ENCODE measurements at regions not wholly inside any gene's neighbourhood (a gene's known extent, or its start where the extent isn't known, plus 50 kb on each side); places are given as distances from the start of the nearest gene placed in this dataset.

GRCh38 chr20:61149636-61150035, 102.4 kb upstream of the CDH4 start:
- ChIA-PET CTCF (ENCODE audit: unreplicated experiment) (no interaction called here), POLR2A (no interaction called here)
- intact Hi-C loops (cut with micrococcal nuclease; ENCODE audit: unreplicated experiment): no loop called here
- H2AFZ ChIP-seq (ENCODE audit: low read length): no peak overlapping the region
- no peaks in the 10 kb centered on the region for H3K9me2 ChIP-seq (ENCODE audit: insufficient read depth, low read length)
- no peaks in the 10 kb centered on the region for H3K36me3 ChIP-seq (ENCODE audit: insufficient read depth, low read length)
- H3K9me3 ChIP-seq (ENCODE audit: low read length): no peaks in the 10 kb centered on the region
- H3K27ac ChIP-seq (ENCODE audit: low read depth, low read length, poor library complexity, severe bottlenecking): no peak overlapping the region
- no peak overlapping the region for H3K4me3 ChIP-seq (ENCODE audit: low read depth, low read length, poor library complexity, severe bottlenecking)
- H3K4me1 ChIP-seq (ENCODE audit: insufficient read depth, low read length, poor library complexity, severe bottlenecking): no peaks in the 10 kb centered on the region
- BruUV-seq (replicated peaks): no TSS peak
- TF ChIP-seq EZH2phosphoT487 (IDR thresholded peaks at IDR 0.05; ENCODE audit: borderline replicate concordance, low read depth, low read length): no peak
- no peak for TF ChIP-seq CTCF (conservative IDR thresholded peaks at IDR 0.05; ENCODE audit: low read length)
- H4K20me1 ChIP-seq (ENCODE audit: insufficient read depth, low read length): no peaks in the 10 kb centered on the region
- no peak overlapping the region for H3K4me2 ChIP-seq (ENCODE audit: low read length)
- DNase-seq (ENCODE audit: low spot score): no peak
- H3K79me2 ChIP-seq (ENCODE audit: insufficient read depth, low read depth, low read length): no peaks in the 10 kb centered on the region

- POLR2A ChIA-PET: interaction anchor here (0.7 kb wide), 1 partner anchor 60 kb away, joined by 3 read pairs; no protein-coding TSS in a partner anchor
- H3K79me2 ChIP-seq (ENCODE audit: insufficient read depth, low read depth, low read length): no peaks in the 10 kb centered on the region
- TF ChIP-seq CTCF (conservative IDR thresholded peaks at IDR 0.05; ENCODE audit: low read length): no peak
- no peak for TF ChIP-seq EZH2phosphoT487 (IDR thresholded peaks at IDR 0.05; ENCODE audit: borderline replicate concordance, low read depth, low read length)
- CTCF ChIA-PET (ENCODE audit: unreplicated experiment): no interaction called here
- no peak for DNase-seq (ENCODE audit: low spot score)
- H3K4me2 ChIP-seq (ENCODE audit: low read length): no peak overlapping the region
- no peaks in the 10 kb centered on the region for H3K9me3 ChIP-seq (ENCODE audit: low read length)
- no peak overlapping the region for H2AFZ ChIP-seq (ENCODE audit: low read length)
- no peak overlapping the region for H3K4me3 ChIP-seq (ENCODE audit: low read depth, low read length, poor library complexity, severe bottlenecking)
- no peak overlapping the region for H3K27ac ChIP-seq (ENCODE audit: low read depth, low read length, poor library complexity, severe bottlenecking)
- no peaks in the 10 kb centered on the region for H4K20me1 ChIP-seq (ENCODE audit: insufficient read depth, low read length)
- no peaks in the 10 kb centered on the region for H3K9me2 ChIP-seq (ENCODE audit: insufficient read depth, low read length)
- H3K36me3 ChIP-seq (ENCODE audit: insufficient read depth, low read length): no peaks in the 10 kb centered on the region
- no TSS peak for BruUV-seq (replicated peaks)
- no peaks in the 10 kb centered on the region for H3K4me1 ChIP-seq (ENCODE audit: insufficient read depth, low read length, poor library complexity, severe bottlenecking)
- intact Hi-C loops (cut with micrococcal nuclease; ENCODE audit: unreplicated experiment): no loop called here
Measured at GRCh38 chr20:61157301-61157700, 94.8 kb upstream of the CDH4 start.

- H3K79me2 ChIP-seq (ENCODE audit: insufficient read depth, low read depth, low read length): no peaks in the 10 kb centered on the region
- H4K20me1 ChIP-seq (ENCODE audit: insufficient read depth, low read length): no peaks in the 10 kb centered on the region
- H3K36me3 ChIP-seq (ENCODE audit: insufficient read depth, low read length): no peaks in the 10 kb centered on the region
- no peaks in the 10 kb centered on the region for H3K4me1 ChIP-seq (ENCODE audit: insufficient read depth, low read length, poor library complexity, severe bottlenecking)
- H3K4me3 ChIP-seq (ENCODE audit: low read depth, low read length, poor library complexity, severe bottlenecking): no peak overlapping the region
- intact Hi-C loops (cut with micrococcal nuclease; ENCODE audit: unreplicated experiment): no loop called here
- no peaks in the 10 kb centered on the region for H3K9me2 ChIP-seq (ENCODE audit: insufficient read depth, low read length)
- H3K4me2 ChIP-seq (ENCODE audit: low read length): no peak overlapping the region
- TF ChIP-seq CTCF (conservative IDR thresholded peaks at IDR 0.05; ENCODE audit: low read length) (no peak), EZH2phosphoT487 (IDR thresholded peaks at IDR 0.05; ENCODE audit: borderline replicate concordance, low read depth, low read length) (no peak)
- ChIA-PET CTCF (ENCODE audit: unreplicated experiment) (no interaction called here), POLR2A (interaction anchor here (0.9 kb wide), 1 partner anchor 21 kb away, joined by 3 read pairs; no protein-coding TSS in a partner anchor)
- H3K9me3 ChIP-seq (ENCODE audit: low read length): no peaks in the 10 kb centered on the region
- no peak overlapping the region for H3K27ac ChIP-seq (ENCODE audit: low read depth, low read length, poor library complexity, severe bottlenecking)
- H2AFZ ChIP-seq (ENCODE audit: low read length): no peak overlapping the region
- no peak for DNase-seq (ENCODE audit: low spot score)
- BruUV-seq (replicated peaks): no TSS peak
Measured at GRCh38 chr20:61159957-61160686, 91.9 kb upstream of the CDH4 start.

Data from OCI-LY7 (cell line).